Fibroblast of upper back skin (primary cell): ENCODE measurements at regions not wholly inside any gene's neighbourhood (a gene's known extent, or its start where the extent isn't known, plus 50 kb on each side); places are given as distances from the start of the nearest gene placed in this dataset.

Source experiments
- DNase-seq: peaks from one replicate; pipeline ENCODE4 v3.0.0-alpha.2; 2013

DNA sequence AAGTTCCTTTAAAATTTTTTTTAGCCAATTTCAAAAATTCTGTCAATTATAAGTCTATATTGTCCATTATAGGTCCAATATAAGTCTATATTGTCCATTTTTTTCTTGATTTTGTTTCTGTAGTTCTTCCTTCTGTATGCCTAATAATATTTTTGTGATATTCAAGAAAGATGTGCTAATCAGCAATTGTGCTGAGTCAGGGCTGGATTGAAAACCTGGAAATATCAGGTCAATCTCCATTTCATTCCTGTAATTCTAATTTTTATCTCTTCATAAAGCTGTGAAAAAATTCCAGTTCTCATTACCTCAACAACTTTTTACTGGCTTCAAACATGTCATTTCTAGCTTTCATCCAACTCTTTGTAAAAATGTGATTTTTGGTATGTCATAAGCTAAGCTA is 353.7 kb downstream of the SLITRK6 start:
- DNase-seq: no peak

GRCh38 chr13:85441975-85442374 is 357.2 kb downstream of the SLITRK6 start:
- no peak for DNase-seq

- no peak for DNase-seq
Measured at GRCh38 chr13:85441364-85441763, 357.9 kb downstream of the SLITRK6 start.

DNA sequence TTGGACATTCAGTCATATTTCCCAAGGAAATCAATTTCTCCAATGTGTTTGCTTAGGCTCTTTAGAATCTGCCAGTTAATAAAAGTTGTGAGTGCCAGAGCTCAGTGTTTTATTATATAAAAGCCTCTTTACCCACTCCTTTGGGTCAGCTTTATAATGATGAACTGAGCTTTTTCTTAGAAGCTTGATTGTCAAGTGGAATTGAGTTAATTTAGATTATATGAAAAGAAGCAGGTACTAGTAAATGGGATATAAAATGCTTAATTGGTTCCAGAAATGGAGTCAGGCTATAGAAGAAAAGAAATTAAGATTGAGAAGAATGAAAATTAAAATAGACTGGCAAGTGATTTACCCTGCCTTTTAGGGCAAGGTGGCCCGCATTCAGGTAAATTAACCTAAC is 363.2 kb downstream of the SLITRK6 start:
- no peak for DNase-seq

DNA sequence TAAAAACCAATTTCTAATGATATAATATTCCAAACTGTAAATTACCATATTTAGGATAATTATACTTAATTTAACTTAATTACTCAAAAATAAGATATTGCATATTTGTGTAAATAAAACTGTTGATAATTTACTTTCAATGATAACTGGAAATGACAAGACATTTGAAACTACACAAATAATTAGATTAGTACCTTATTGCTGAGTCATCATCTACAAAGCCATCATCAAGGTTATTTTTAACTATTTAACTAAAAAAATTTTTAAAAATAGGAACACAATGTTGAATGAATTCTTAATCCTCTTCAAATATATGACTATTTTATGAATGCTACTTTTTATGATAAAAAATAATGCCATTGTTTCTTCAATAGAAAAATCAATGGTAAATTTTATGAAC is 364.3 kb downstream of the SLITRK6 start:
- no peak for DNase-seq

DNA sequence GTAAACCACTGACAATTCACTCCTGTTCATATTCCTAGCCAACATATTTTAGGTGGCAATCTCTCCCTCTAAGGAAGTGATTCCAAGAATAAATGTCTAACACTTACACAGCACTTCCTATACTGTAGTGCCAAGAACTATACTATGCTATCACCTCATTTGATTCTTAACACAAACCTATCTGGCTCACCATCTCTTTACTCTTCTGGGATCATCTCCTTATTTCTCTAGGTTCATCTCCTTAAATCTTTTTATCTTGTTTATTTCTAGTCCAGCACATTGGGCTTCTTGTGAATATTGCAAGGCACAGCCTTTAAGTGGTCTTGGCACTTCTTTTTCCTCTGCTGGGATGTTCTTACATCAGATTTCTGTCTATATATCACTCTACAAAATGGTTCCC is 366.3 kb downstream of the SLITRK6 start:
- DNase-seq: no peak

GRCh38 chr13:85431720-85432119 is 367.5 kb downstream of the SLITRK6 start:
- no peak for DNase-seq

DNA sequence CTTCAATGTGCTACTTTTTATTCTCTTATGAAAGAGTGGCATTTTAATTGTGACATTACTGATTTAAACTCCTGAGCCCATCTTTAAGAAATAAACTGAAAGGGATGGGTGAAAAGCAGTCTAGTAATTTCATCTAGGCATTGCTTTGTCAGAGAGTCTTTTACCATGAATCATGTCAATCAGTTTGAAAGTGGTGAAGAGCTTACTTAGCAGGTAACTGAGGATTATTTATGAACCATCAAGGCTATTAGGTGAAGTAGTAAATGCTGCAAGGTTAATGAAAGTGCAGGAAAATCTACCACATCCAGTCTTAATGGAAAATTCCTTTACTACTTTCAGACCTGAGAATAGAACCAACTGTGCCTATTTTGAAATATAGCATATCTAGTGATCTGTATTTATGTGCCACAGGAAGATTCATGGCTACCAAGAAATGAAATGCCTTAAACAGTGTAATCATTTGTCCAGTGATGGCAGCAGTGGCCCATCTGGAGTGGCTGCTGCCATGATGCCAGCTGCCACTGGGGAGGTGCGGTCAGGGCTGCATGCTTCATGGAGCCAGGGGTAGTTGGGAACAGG is 368.9 kb downstream of the SLITRK6 start:
- DNase-seq: no peak

GRCh38 chr13:85427416-85427815 is 371.8 kb downstream of the SLITRK6 start:
- peak; percentile 17 for DNase-seq

- DNase-seq: no peak
Measured at GRCh38 chr13:85420136-85420535, 379.1 kb downstream of the SLITRK6 start.

GRCh38 chr13:85419611-85420010 is 379.6 kb downstream of the SLITRK6 start:
- no peak for DNase-seq

DNA sequence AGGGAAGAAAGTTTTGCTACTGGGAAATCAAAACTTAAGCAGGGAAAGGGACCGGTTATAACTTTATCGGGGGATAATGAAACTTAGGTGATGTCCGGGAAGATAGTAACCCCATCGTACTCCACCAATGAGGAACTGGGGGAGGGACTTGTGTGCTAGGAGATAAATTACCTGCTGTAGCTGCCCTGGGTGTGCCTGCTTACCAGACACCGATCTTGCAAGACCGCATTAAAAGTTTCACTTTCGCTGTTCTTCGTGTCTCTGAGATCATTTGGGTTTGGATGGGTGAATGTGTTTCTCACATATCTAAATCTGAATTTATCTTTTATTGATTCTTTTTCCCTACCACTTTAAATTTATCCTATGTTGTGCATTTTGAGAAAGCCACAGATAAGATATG is 381.4 kb downstream of the SLITRK6 start:
- DNase-seq: no peak

GRCh38 chr13:85413664-85414063 is 385.6 kb downstream of the SLITRK6 start:
- no peak for DNase-seq

DNA sequence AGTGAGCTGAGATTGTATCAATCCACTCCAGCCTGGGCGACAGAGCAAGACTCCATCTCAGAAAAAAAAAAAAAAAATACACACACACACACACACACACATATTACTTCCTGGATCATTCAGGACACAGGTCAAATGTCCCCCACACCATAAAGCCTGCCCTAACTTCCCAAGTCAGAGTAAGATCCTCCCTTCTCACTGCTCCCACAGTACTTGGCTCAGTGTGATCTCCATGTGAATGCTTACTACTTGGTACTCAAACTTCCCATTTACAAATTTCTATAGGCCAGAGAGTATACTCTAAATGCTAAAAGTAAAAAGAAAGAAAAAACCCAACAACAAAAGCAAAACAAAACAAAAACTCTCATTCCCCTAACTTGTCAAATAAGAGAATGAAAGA is 386.8 kb downstream of the SLITRK6 start:
- DNase-seq: no peak

GRCh38 chr13:85411591-85411990 is 387.6 kb downstream of the SLITRK6 start:
- DNase-seq: peak; percentile 19

DNA sequence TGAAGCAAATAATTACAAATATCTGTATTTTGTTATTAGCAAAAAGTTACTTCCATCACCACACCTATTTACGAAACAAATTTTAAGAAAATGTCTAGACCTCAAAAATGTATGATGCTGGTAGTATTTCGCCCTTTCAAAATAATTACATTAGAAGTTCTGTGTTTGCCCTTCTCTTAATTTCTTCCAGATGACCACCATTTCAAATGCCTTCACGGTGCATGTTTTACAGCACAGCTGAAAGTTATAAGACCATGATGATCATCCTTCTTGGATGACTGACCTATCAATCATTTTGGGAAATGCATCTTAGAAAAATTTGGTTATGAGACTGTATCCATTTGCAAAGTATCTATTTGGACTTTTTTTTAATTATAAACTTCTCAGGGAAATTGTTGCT is 390.8 kb downstream of the SLITRK6 start:
- peak; percentile 25 for DNase-seq

GRCh38 chr13:85406269-85406975 is 392.8 kb downstream of the SLITRK6 start:
- no peak for DNase-seq

GRCh38 chr13:85405316-85405897 is 393.8 kb downstream of the SLITRK6 start:
- DNase-seq: no peak

- no peak for DNase-seq
Measured at GRCh38 chr13:85386424-85386823, 412.8 kb downstream of the SLITRK6 start.

DNA sequence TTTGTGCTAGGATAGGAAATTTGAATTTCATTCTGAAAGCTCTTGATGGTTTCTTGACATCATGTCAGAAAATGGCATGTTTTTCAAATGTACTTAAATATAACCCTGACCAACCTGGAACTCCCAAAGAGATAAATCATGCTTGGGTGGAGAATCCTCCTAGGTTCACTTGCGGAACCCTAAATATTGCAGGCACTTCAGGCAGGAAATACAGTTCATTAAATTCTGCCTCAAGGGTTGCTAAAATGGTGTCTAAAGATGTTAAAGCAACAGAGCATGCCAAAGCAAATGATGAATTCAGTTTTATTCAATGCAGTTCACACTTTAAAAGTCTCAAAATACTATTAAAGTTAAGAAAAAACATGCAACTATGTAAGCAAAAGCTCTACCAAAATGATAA is 415.9 kb downstream of the SLITRK6 start:
- DNase-seq: no peak

DNA sequence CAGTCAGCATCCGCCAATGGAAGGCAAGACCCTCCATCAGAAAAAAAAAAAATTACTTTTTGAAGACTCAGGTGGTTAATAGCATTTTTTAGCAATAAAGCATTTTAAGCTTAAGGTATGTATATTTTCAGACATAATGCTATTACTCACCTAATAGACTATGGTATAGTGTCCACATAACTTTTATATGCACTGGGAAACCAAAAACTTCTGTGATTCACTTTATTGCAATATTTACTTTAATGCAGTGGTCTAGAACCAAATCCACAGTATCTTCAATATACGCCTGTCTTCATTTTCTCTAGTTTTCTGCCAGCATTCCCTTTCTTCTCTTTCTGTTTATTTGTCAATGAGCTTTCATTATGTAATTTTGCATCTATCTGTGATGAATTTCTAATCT is 418.1 kb downstream of the SLITRK6 start:
- DNase-seq: no peak

- DNase-seq: no peak
Measured at GRCh38 chr13:85379991-85380390, 419.2 kb downstream of the SLITRK6 start.

GRCh38 chr13:85379433-85379832 is 419.8 kb downstream of the SLITRK6 start:
- no peak for DNase-seq

DNA sequence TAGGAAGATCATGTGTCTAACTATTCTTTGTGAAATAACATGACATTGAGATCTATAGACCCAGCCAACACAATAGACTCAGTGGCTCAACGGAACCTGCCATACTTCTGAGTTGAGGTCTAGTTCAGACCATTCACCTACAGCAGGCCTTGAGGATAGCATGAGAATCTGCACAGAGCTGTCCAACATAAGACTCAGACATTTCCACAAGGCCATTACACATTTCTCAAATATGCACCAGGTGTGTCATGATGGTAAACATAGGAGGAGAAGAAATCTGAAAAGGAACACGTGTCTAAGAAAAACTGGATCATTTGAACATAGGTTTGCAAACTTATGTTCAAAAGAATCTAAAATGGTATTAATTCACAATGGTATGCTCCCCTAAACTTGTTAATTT is 421.4 kb downstream of the SLITRK6 start:
- DNase-seq: no peak

DNA sequence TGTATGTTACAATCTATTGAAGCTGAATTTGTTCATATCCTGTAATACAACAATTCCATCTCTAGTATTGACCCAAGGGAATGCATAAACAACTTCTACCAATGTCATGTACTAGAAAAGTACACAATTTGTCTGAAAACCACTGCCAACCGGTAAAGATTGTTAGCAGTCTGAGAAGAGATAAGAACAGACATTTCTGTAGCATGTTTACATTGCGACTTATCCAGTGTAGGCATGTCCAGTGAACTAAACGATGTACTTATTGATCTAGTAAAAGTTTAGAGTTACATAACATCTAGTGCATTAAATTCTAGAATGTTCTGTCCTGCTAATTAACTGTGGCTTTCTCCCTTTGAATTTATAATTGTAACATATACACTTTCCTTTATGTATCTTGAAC is 425.9 kb downstream of the SLITRK6 start:
- no peak for DNase-seq
